Fibroblast of lung (primary cell): ENCODE measurements at regions not wholly inside any gene's neighbourhood (a gene's known extent, or its start where the extent isn't known, plus 50 kb on each side); places are given as distances from the start of the nearest gene placed in this dataset.

ENCODE experiments used
- CTCF ChIP-seq, 2 donors: IDR thresholded peaks in 1 of 2; conservative IDR thresholded peaks in 1 of 2; 1 replicate in 1 of 2; 2 replicates in 1 of 2; pipeline ENCODE4 v1.5.1; 2011 to 2012; ENCODE audit warnings: low read length in 2 of 2, control low read depth in 1 of 2, inconsistent platforms in 1 of 2, low read depth in 1 of 2, mild to moderate bottlenecking in 1 of 2
- EZH2 ChIP-seq: IDR thresholded peaks from 2 replicates; pipeline ENCODE4 v1.5.1; 2012; ENCODE audit warnings: low read length, control low read depth, mild to moderate bottlenecking; ENCODE audit errors: missing control alignments

GRCh38 chr5:20294696-20295095, 306.7 kb upstream of the CDH18 start:
- TF ChIP-seq CTCF (conservative IDR thresholded peaks at IDR 0.05 in 1 of 2, IDR thresholded peaks at IDR 0.05 in 1 of 2; ENCODE audit: low read depth in 1 of 2, low read length in 2 of 2) (no peak), EZH2 (no peak)
